Middle frontal gyrus (tissue), 1 donor: ENCODE measurements at regions not wholly inside any gene's neighbourhood (a gene's known extent, or its start where the extent isn't known, plus 50 kb on each side); places are given as distances from the start of the nearest gene placed in this dataset.

Experiments
- DNase-seq: peaks from one replicate; pipeline ENCODE4 v3.0.0-alpha.2; 2015; ENCODE audit warnings: low spot score; ENCODE audit errors: extremely low spot score

GRCh38 chr20:6693178-6693807 is 74.2 kb upstream of the BMP2 start:
- DNase-seq, result no peak

GRCh38 chr20:6692566-6693173 is 74.8 kb upstream of the BMP2 start:
- DNase-seq, result no peak

GRCh38 chr20:6691516-6691915 is 76.0 kb upstream of the BMP2 start:
- no peak for DNase-seq

GRCh38 chr20:6689339-6689973 is 78.0 kb upstream of the BMP2 start:
- DNase-seq, result no peak

- no peak for DNase-seq
These were observed 81.3 kb upstream of the BMP2 start for GRCh38 chr20:6686171-6686570.

- DNase-seq, result no peak
These were observed 81.9 kb upstream of the BMP2 start for GRCh38 chr20:6685626-6686025.

- no peak for DNase-seq
These were observed 82.3 kb upstream of the BMP2 start for GRCh38 chr20:6685181-6685582.

GRCh38 chr20:6683021-6683977 is 84.2 kb upstream of the BMP2 start:
- DNase-seq, result no peak

- no peak for DNase-seq
These were observed 86.6 kb upstream of the BMP2 start for GRCh38 chr20:6680854-6681253.

- DNase-seq, result no peak
These were observed 87.0 kb upstream of the BMP2 start for GRCh38 chr20:6680441-6680840.

GRCh38 chr20:6679086-6679485 is 88.4 kb upstream of the BMP2 start:
- DNase-seq, result no peak

GRCh38 chr20:6678101-6678500 is 89.4 kb upstream of the BMP2 start:
- no peak for DNase-seq

- no peak for DNase-seq
These were observed 92.7 kb upstream of the BMP2 start for GRCh38 chr20:6674831-6675230.

GRCh38 chr20:6673071-6673470 is 94.4 kb upstream of the BMP2 start:
- DNase-seq, result no peak

- no peak for DNase-seq
These were observed 95.7 kb upstream of the BMP2 start for GRCh38 chr20:6671829-6672228.

GRCh38 chr20:6668546-6668945 is 98.9 kb upstream of the BMP2 start:
- DNase-seq, result no peak

GRCh38 chr20:6665621-6666355 is 101.7 kb upstream of the BMP2 start:
- no peak for DNase-seq

- no peak for DNase-seq
These were observed 102.3 kb upstream of the BMP2 start for GRCh38 chr20:6665161-6665560.

- no peak for DNase-seq
These were observed 102.9 kb upstream of the BMP2 start for GRCh38 chr20:6664574-6664973.

GRCh38 chr20:6663751-6664388 is 103.6 kb upstream of the BMP2 start:
- DNase-seq, result no peak

GRCh38 chr20:6663104-6663503 is 104.4 kb upstream of the BMP2 start:
- DNase-seq, result no peak
